ENCODE measurements at regions not wholly inside any gene's neighbourhood (a gene's known extent, or its start where the extent isn't known, plus 50 kb on each side); places are given as distances from the start of the nearest gene placed in this dataset.

GRCh38 chr4:37001688-37002436 is 242.7 kb upstream of the NWD2 start:
- TF ChIP-seq, protein P1, sequence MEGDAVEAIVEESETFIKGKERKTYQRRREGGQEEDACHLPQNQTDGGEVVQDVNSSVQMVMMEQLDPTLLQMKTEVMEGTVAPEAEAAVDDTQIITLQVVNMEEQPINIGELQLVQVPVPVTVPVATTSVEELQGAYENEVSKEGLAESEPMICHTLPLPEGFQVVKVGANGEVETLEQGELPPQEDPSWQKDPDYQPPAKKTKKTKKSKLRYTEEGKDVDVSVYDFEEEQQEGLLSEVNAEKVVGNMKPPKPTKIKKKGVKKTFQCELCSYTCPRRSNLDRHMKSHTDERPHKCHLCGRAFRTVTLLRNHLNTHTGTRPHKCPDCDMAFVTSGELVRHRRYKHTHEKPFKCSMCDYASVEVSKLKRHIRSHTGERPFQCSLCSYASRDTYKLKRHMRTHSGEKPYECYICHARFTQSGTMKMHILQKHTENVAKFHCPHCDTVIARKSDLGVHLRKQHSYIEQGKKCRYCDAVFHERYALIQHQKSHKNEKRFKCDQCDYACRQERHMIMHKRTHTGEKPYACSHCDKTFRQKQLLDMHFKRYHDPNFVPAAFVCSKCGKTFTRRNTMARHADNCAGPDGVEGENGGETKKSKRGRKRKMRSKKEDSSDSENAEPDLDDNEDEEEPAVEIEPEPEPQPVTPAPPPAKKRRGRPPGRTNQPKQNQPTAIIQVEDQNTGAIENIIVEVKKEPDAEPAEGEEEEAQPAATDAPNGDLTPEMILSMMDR (IDR thresholded peaks at IDR 0.05), result no peak
- TF ChIP-seq POLR2A (IDR thresholded peaks at IDR 0.05) (no peak), POLR2AphosphoS5 (IDR thresholded peaks at IDR 0.05) (no peak)

Measured in stomach (tissue), 4 donors.